ENCODE measurements at regions not wholly inside any gene's neighbourhood (a gene's known extent, or its start where the extent isn't known, plus 50 kb on each side); places are given as distances from the start of the nearest gene placed in this dataset.

- H3K27ac Mint-ChIP-seq: no peak overlapping the region
- TF ChIP-seq CTCF (conservative IDR thresholded peaks at IDR 0.05): no peak
- Histone ChIP-seq H2BK12ac (ENCODE audit: insufficient read length, low read depth, low read length) (no peak overlapping the region), H3T11ph (ENCODE audit: low read length) (no peak overlapping the region), H2AFZ (ENCODE audit: low read length) (no peak overlapping the region), H3K23me2 (ENCODE audit: insufficient read length, low read depth, low read length, poor library complexity, severe bottlenecking) (no peaks in the 10 kb centered on the region), H3K4ac (ENCODE audit: low read depth, low read length) (no peak overlapping the region), H3K79me2 (ENCODE audit: insufficient read depth, low read length) (no peaks in the 10 kb centered on the region), H3K18ac (ENCODE audit: insufficient read length, low read depth, low read length) (no peak overlapping the region), H3K4me2 (ENCODE audit: insufficient read depth, insufficient read length, low read length) (no peak overlapping the region), H2BK15ac (ENCODE audit: low read depth, low read length) (no peak overlapping the region), H2BK120ac (ENCODE audit: low read depth, low read length, poor library complexity, severe bottlenecking) (no peak overlapping the region), H4K8ac (replicated peaks; ENCODE audit: insufficient read length, low read depth, low read length) (no peak overlapping the region), H3K23ac (ENCODE audit: insufficient read length, low read depth, low read length) (no peak overlapping the region), H2AK5ac (ENCODE audit: insufficient read length, low read length) (no peak overlapping the region), H4K20me1 (ENCODE audit: control insufficient read depth, insufficient read depth, insufficient read length) (no peaks in the 10 kb centered on the region), H3K27me3 (ENCODE audit: insufficient read depth, low read length) (no peaks in the 10 kb centered on the region), H3K9me3 (ENCODE audit: control insufficient read depth, low read depth, low read length) (no peaks in the 10 kb centered on the region), H4K5ac (ENCODE audit: insufficient read length, low read depth, low read length) (no peak overlapping the region), H3K4me1 (ENCODE audit: insufficient read depth, low read length) (no peaks in the 10 kb centered on the region), H3K9ac (ENCODE audit: extremely low read depth, insufficient read length, low read length) (no peak overlapping the region), H3K27ac (ENCODE audit: insufficient read length, low read depth, low read length) (no peak overlapping the region), H4K91ac (ENCODE audit: insufficient read length, low read depth, low read length) (no peak overlapping the region), H3K14ac (ENCODE audit: insufficient read depth, low read length) (no peak overlapping the region), H3K79me1 (ENCODE audit: insufficient read depth, low read depth, low read length, poor library complexity, severe bottlenecking) (no peaks in the 10 kb centered on the region), H2BK5ac (ENCODE audit: insufficient read length, low read length) (no peak overlapping the region), H3K56ac (ENCODE audit: insufficient read length, low read depth, low read length) (no peak overlapping the region), H2BK20ac (ENCODE audit: low read depth, low read length, poor library complexity, severe bottlenecking) (no peak overlapping the region)
- WGBS (ENCODE audit: extremely low coverage, insufficient read length, low lambda C conversion rate): no CpG with 5 or more reads among the region's 3 CpGs
- no peak overlapping the region for H3K4me3 Mint-ChIP-seq
- H3K4me1 Mint-ChIP-seq: peaks cover 0 to 7% of the 10 kb centered on the region in 2 experiments; a peak in 3 of 4 replicates
- DNase-seq: no peak
- H3K36me3 Mint-ChIP-seq (ENCODE audit: insufficient read depth in 1 of 3, low read depth in 3 of 3): no peaks in the 10 kb centered on the region
- no peaks in the 10 kb centered on the region for H3K9me3 Mint-ChIP-seq
- H3K27me3 Mint-ChIP-seq (ENCODE audit: low read depth): peaks cover 13% of the 10 kb centered on the region
Observed at GRCh38 chr6:6836609-6837406, 248.3 kb downstream of the LY86 start.
